HG02798 (cell line): ENCODE measurements at regions not wholly inside any gene's neighbourhood (a gene's known extent, or its start where the extent isn't known, plus 50 kb on each side); places are given as distances from the start of the nearest gene placed in this dataset.

ENCODE experiments used
- ATAC-seq: cut with Tn5 transposase; IDR thresholded peaks from one replicate; pipeline ENCODE4 v1.9.1; 2021; ENCODE audit warnings: mild to moderate bottlenecking; ENCODE audit not compliant: unreplicated experiment, poor library complexity

DNA sequence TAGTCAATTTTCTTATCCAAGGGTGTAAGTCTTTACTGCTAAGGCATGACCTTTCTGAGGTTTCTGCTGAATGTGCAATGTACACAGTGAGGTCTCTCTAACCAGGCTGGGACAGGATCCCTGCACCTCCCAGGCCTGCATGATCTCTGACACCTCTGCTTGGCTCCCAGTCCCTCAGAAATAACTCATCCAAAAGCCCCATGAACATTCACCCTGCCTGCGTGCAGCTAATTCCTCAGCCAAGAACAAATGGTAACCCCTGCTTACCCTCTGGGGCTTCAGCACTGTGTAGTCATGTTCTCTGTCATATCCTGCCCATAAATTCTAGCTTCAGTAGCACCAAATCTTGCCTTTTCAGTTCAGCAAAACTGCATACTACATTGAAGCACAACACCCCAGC lies 1146.3 kb upstream of the MIR17HG start:
- ATAC-seq: no peak

DNA sequence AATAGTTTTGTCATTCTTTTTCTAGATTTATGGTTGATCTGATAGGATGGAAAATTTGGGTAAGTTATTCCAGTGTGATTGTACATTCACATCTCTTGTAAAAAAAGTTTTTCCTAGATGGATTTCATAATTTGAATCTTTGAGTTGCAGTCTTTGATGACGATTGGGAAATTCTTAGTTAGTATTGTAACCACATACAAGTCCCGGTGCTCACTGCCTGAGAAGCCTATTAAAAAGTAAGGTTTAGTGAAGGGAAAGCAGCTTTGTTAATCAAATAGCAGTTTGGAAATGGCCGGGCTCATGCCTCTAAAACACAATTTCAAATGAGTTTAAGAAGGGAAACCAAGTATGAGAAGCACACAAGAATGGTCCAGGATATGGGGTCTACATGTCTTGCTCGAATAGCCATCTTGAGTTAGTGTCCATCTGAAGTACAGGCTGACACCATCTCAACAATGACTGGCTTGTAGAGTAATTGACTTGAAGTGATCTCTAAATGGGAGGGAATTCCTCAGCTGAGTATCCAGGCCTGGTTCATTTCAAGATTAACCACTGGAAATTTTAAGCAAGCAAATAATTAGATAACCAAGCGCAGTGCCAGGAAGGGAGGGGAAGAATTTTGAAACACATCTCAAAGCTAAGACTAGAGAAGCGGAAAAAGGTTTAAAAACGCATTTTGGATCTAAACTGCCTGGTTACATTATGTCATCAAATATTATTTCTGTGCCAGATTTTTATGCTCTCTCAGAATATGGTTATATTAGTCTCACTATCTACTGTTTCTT lies 1145.6 kb upstream of the MIR17HG start:
- no peak for ATAC-seq

DNA sequence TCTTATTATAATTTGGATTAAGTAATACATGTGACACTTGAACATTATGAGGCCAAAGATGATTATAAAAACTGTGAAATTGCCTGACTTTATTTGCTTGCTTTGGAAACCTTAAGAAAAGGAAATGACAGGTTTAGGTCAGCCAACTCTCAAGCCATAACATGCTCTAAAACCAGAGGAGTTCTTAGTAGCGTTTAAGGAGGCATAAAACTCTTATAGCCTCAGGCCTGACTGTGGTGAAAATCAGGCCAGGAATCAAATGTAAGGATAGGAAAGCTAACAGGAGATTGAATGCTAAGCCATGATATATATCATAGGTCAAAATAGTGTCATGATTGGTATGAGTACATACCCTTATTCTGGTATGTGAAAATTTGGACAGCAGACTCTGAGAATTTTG lies 1142.4 kb upstream of the MIR17HG start:
- ATAC-seq: no peak

DNA sequence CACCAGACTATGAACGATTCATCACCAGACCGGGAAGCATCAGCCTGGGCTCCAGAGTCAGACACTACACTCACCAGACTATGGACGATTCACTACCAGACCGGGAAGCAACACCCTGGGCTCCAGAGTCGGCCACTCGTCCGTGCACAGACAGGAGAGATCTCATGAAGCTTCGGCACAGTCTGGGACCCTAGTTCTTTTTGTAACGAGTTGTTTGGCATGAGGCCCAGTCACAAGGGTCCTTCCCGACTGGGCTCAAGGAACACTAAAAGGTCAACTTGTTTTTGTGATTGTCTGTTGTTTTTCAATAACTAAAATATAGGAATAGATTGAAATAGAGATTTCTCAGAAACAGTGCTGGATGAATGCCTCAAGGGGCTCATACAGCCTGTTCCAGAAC lies 1141.6 kb upstream of the MIR17HG start:
- ATAC-seq: no peak

DNA sequence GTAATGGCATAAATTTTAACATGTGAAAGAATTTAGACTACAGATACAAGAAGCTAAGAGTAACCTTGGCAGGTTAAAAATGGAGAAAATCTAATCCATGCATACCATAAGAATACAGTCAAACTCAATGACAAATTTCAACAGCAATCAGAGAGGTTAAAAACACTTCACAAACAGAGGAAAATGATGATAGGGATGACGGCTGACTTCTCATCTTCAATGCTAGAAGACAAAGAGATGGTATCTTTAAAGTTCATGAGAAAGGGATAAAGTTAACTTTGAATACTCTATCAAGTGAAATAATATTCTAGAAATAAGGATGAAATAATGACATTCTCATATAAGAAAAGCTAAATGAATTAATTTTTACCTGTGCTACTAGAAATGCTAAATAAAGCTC lies 1130.2 kb upstream of the MIR17HG start:
- no peak for ATAC-seq

- no peak for ATAC-seq
Measured at GRCh38 chr13:90222758-90223157, 1124.7 kb upstream of the MIR17HG start.

DNA sequence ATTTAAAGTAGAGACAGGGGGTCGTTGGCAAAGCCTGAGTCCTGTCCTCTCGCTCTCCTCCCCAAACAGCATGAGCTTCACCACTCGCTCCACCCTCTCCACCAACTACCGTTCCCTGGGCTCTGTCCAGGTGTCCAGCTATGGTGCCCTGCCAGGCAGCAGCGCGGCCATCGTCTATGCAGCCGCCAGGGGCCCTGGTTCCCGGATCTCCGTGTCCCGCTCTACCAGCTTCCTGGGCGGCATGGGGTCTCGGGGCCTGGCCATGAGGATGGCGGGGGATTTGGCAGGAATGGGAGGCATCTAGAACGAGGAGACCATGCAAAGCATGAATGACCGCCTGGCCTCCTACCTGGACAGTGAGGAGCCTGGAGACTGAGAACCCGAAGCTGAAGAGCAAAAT lies 1117.2 kb upstream of the MIR17HG start:
- ATAC-seq: no peak

DNA sequence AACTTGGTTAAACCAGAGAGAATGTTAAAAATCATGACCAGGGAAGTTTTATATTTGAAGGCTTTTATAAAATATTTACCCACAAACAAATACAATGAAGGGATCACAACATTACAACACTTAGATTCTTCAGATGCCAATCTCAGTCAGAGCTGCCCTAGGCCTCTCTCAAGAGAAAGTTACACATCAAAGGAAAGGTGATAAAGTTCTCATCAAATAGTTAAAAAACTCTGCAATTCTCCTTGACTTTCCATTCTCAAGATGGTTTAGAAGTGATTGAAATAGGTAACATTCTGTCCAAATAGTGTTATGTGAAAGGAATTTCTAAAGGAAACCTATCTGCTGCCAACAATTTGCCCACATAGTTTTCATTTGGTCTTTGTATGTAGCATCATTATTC lies 1115.2 kb upstream of the MIR17HG start:
- no peak for ATAC-seq

DNA sequence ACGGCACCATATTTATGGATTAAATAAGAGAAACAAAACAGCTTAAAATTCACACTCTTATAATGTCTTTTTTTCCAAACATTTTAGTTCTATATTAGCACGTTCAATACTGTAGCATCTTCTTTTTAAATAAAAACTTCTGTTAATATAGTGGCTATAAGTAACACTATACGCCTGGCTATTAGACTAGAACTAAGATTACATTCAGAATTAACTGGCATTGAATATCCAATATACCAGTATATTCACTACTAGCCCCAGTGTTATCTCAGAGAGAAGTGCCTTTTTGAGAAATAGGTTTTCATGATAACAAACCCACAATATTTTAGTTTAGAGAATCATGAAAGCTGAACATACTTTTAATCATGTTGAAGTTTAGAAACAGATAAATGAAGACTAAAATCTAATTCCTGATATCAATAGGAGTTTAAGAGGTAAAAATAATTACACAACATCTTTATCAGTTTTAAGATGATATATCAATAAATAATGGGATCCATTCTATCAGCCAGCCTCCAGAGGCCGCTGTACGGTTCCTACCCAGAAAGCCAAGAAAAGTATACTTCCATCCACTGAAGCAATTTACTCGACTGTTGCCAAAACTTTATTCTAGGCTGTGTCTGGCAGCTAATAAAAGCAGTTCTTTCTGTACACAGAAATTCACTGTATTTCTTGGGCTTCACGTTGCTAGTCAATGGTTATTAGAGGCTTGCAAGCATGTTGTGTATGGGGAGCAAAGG lies 1113.4 kb upstream of the MIR17HG start:
- no peak for ATAC-seq

- no peak for ATAC-seq
Measured at GRCh38 chr13:90237852-90238251, 1109.6 kb upstream of the MIR17HG start.

DNA sequence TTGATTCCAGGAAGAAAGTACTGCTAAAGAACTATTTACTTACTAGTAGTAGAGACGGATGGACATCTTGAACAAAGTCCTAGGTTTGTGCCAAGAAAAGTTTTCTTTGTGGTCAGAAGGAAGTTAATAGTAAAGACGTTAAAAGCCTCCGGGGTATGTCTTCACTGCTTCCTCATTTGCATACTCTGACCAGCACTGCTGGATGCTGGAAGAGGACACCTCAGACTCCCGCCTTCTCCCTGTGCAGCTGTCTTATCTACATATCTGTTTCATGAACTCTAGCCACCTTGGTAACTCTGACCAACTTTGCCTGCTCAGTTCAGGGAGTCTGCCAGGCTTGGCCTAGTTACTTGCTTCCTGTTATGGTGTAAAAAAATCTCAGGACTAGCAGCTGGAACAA lies 1109.1 kb upstream of the MIR17HG start:
- ATAC-seq: no peak

DNA sequence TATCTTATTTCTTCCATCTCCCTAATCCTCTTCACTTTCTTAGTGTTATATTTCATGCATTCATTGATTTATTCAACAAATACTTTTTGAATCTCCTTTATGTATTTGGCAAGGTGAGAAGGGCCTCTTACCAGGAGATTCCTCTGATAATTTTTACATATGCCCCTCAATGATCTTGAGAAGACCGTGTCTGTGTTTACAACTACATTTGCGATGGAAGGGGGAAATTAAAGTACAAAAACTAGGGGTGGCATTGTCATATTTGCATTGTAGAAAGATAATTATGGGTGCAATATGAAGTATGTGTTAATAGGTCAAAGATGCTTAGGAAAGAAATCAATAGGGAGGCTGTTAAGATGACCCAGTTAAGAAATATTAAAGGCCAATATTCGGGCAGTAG lies 1108.4 kb upstream of the MIR17HG start:
- ATAC-seq: no peak

DNA sequence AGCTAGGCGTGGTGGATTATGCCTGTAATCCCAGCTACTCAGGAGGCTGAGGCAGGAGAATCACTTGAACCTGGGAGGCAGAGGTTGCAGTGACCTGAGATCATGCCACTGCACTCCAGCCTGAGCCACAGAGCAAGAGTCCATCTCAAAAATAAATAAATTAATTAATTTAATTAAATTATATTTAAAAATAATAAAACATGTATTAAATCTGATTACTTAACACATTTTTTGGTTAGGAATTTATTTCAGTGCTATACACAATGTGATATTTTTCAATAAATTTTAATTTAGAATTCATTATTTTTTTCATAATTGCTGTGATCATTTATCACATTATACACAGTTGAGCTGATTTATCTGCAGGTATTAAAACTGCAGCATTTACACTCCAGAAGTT lies 1101.5 kb upstream of the MIR17HG start:
- ATAC-seq: no peak

- no peak for ATAC-seq
Measured at GRCh38 chr13:90246687-90247345, 1100.7 kb upstream of the MIR17HG start.

- no peak for ATAC-seq
Measured at GRCh38 chr13:90253806-90254205, 1093.7 kb upstream of the MIR17HG start.

DNA sequence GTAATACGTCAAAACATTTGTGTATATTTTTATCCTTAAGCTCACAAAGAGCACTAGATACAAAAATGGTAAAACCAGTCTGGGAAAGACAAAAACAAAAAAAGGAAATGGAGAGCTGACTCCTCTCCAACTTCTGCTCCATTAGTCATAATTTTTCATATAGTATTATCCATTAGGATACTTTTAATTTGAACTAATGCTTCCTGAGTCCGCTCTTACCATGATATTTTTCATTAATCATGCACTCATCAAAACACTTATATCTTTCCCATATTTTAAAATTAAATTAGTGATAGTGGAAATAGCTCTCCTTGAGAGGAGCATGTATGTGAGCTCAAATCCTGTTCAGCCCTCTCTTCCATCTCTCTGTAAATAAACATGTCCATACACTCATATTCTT lies 1093.0 kb upstream of the MIR17HG start:
- no peak for ATAC-seq

DNA sequence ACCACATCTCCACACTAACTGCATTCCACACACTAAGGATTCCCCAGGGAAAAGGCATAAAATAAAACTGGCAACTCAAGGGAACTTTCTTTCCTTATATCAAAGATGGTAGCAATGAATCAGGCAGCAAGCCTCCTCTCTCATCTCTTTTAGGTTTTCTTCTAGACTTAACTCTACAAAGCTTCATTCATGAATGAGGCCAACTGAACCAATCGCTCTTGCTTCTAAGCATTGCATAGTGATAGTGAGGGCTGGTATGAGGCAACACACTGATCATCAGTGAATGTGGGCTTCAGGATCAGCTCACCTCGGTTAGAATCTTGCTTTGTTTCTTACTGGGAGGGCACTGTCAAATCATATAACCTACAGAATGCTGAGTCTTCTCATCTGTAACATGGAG lies 1090.7 kb upstream of the MIR17HG start:
- no peak for ATAC-seq

DNA sequence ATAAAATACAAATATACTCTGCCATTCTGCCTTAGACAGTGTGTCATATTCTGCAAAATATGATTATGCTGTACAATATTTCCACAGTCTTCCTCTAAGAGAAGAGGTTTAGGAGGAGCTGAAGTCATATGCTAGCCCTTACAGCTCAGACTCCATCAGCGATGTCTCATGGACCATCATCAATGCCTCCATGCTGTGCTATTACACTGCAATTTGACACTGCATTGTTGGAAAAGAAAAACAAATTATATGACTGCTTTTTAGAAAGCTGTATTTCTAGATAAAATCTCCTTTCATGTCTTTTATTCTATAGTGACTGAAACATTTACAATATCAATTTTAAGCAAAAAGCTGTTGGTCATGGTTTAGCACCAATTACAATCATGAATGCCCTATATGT lies 1089.4 kb upstream of the MIR17HG start:
- ATAC-seq: no peak

DNA sequence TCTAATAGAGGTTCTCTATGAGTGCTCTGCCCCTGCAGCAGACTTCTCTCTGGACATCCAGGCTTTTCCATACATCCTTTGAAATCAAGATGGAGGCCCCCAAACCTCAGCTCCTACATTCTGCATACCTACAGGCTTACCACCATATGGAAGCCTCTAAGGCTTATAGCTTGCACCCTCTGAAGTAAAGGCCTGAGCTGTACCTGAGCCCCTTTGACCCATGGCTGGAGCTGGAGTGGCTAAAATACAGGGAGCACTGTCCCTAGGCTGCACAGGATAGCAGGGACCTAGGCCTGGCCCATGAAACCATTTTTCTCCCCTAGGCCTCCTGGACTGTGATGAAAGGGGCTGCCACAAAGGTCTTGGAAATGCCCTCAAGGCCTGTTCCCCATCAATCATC lies 1086.1 kb upstream of the MIR17HG start:
- ATAC-seq: no peak

GRCh38 chr13:90270226-90270625 lies 1077.3 kb upstream of the MIR17HG start:
- ATAC-seq: no peak

DNA sequence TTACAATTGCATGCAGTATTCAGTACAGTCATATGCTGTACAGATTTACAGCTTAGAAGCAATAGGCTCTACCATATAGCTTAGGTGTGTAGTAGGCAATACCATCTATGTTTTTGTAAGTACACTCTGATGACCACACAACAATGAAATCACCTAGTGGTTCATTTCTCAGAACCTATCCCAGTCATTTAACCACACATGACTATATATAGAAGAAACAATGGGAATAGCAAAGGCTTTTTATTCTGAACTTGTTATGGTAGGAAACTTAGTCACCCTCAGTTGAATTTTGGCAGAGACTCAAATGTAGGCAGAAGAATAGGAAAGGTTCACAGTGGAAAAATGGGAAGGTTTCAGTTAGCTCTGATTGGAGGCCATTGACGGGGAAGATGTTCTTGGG lies 1075.1 kb upstream of the MIR17HG start:
- ATAC-seq: no peak
